Left ventricle myocardium superior (tissue), 1 donor: ENCODE measurements at regions not wholly inside any gene's neighbourhood (a gene's known extent, or its start where the extent isn't known, plus 50 kb on each side); places are given as distances from the start of the nearest gene placed in this dataset.
"Not testable (repeated sequence)": the region's sequence is repeated elsewhere in the genome, so short reads cannot be mapped to it uniquely, and the experiment has no call there.

Experiments used
- ATAC-seq: fragments of 200-7000 bp; cut with Tn5 transposase; one replicate; pipeline ENCODE4 v1.9.1; 2020; ENCODE audit warnings: mild to moderate bottlenecking, moderate library complexity
- DNase-seq: peaks from one replicate; pipeline ENCODE4 v3.0.0-alpha.2; 2020
- intact Hi-C: fragments of 100-400 bp; cut with micrococcal nuclease; formaldehyde crosslinking; loops from one replicate; pipeline ENCODE4 v1.11.0; 2022
- donor health status: DM: no; HTN: yes; CAD: no; lungs with severe emphysema.

GRCh38 chr18:65671621-65672415, 79.0 kb upstream of the CDH7 start:
- ATAC-seq (no peak), DNase-seq (no peak)
- intact Hi-C loops, result no loop called here

- DNase-seq, ATAC-seq, intact Hi-C loops: not testable (repeated sequence)
Measured at GRCh38 chr18:65670145-65670544, 80.7 kb upstream of the CDH7 start.

GRCh38 chr18:65661391-65661790, 89.4 kb upstream of the CDH7 start:
- no peak for ATAC-seq
- no peak for DNase-seq
- intact Hi-C loops, result no loop called here

- no peak for ATAC-seq
- intact Hi-C loops, result no loop called here
- DNase-seq, result no peak
Measured at GRCh38 chr18:65659912-65660311, 90.9 kb upstream of the CDH7 start.

- DNase-seq (no peak), ATAC-seq (no peak)
- intact Hi-C loops, result no loop called here
Measured at GRCh38 chr18:65659312-65659711, 91.5 kb upstream of the CDH7 start.

- intact Hi-C loops, result no loop called here
- DNase-seq, result no peak
- no peak for ATAC-seq
Measured at GRCh38 chr18:65651192-65651591, 99.6 kb upstream of the CDH7 start.

GRCh38 chr18:65632236-65632635, 118.6 kb upstream of the CDH7 start:
- ATAC-seq, result no peak
- DNase-seq, result no peak
- intact Hi-C loops, result no loop called here

GRCh38 chr18:65631766-65632165, 119.0 kb upstream of the CDH7 start:
- DNase-seq (no peak), ATAC-seq (no peak)
- intact Hi-C loops, result no loop called here

- intact Hi-C loops, result no loop called here
- ATAC-seq (no peak), DNase-seq (no peak)
Measured at GRCh38 chr18:65628390-65628789, 122.4 kb upstream of the CDH7 start.

- no peak for ATAC-seq
- no peak for DNase-seq
- intact Hi-C loops, result no loop called here
Measured at GRCh38 chr18:65623676-65624075, 127.1 kb upstream of the CDH7 start.

GRCh38 chr18:65622436-65622835, 128.4 kb upstream of the CDH7 start:
- intact Hi-C loops, result no loop called here
- ATAC-seq, result no peak
- no peak for DNase-seq

- DNase-seq (no peak), ATAC-seq (no peak)
- intact Hi-C loops, result no loop called here
Measured at GRCh38 chr18:65620076-65620696, 130.6 kb upstream of the CDH7 start.

GRCh38 chr18:65610939-65611338, 139.9 kb upstream of the CDH7 start:
- intact Hi-C loops, result no loop called here
- ATAC-seq (no peak), DNase-seq (no peak)

- intact Hi-C loops, result no loop called here
- DNase-seq (no peak), ATAC-seq (no peak)
Measured at GRCh38 chr18:65608471-65608870, 142.3 kb upstream of the CDH7 start.

- ATAC-seq, result no peak
- intact Hi-C loops, result no loop called here
- no peak for DNase-seq
Measured at GRCh38 chr18:65607161-65607560, 143.7 kb upstream of the CDH7 start.

- ATAC-seq, result no peak
- intact Hi-C loops, result no loop called here
- no peak for DNase-seq
Measured at GRCh38 chr18:65606551-65607130, 144.2 kb upstream of the CDH7 start.

GRCh38 chr18:65605352-65605751, 145.5 kb upstream of the CDH7 start:
- intact Hi-C loops, ATAC-seq: not testable (repeated sequence)
- peak; percentile 23 for DNase-seq

GRCh38 chr18:65601775-65602174, 149.0 kb upstream of the CDH7 start:
- intact Hi-C loops, result no loop called here
- no peak for ATAC-seq
- DNase-seq, result no peak

GRCh38 chr18:65592435-65592834, 158.4 kb upstream of the CDH7 start:
- DNase-seq, result no peak
- ATAC-seq, result no peak
- intact Hi-C loops, result no loop called here

- ATAC-seq, result no peak
- intact Hi-C loops, result no loop called here
- DNase-seq, result no peak
Measured at GRCh38 chr18:65587491-65587890, 163.3 kb upstream of the CDH7 start.

- ATAC-seq, DNase-seq, intact Hi-C loops: not testable (repeated sequence)
Measured at GRCh38 chr18:65582094-65582493, 168.7 kb upstream of the CDH7 start.
